Naive thymus-derived CD4-positive, alpha-beta T cell (primary cell): ENCODE measurements at regions not wholly inside any gene's neighbourhood (a gene's known extent, or its start where the extent isn't known, plus 50 kb on each side); places are given as distances from the start of the nearest gene placed in this dataset.
A peak's percentile ranks its signal among the peaks of the same experiment; 100 is the strongest.

Experiments
- ATAC-seq: fragments of 150-1000 bp; cut with Tn5 transposase; 2 replicates; pipeline ENCODE4 v1.10.0; 2021; ENCODE audit warnings: mild to moderate bottlenecking, moderate library complexity
- CTCF ChIA-PET: fragments of 350-600 bp; sonication (Branson Sonifier 250); formaldehyde crosslinking; loops from one replicate; lab custom pipeline; 2021; ENCODE audit warnings: antibody characterized with exemption; lab: Charles Lee
- POLR2A ChIA-PET: fragments of 350-600 bp; sonication (Branson Sonifier 250); formaldehyde crosslinking; loops from one replicate; lab custom pipeline; 2021; ENCODE audit warnings: antibody characterized with exemption, inconsistent platforms; lab: Charles Lee
- DNase-seq, 9 donors: peaks; one replicate each; pipeline versions ENCODE4 v3.0.0 to v3.0.0-alpha.2; 2020 to 2022; ENCODE audit warnings: mixed read lengths in 1 of 9
- H3K27ac ChIP-seq: one replicate; pipeline ENCODE4 v1.7.0; 2013; ENCODE audit warnings: mild to moderate bottlenecking, low read depth, low read length, moderate library complexity
- H3K27me3 ChIP-seq, 2 donors: one replicate each; pipeline ENCODE4 v1.7.0; 2013; ENCODE audit warnings: low read length in 2 of 2, mild to moderate bottlenecking in 2 of 2, moderate library complexity in 2 of 2; ENCODE audit not compliant: control insufficient read depth in 2 of 2, insufficient read depth in 2 of 2
- H3K36me3 ChIP-seq, 3 experiments: 1 replicate in 2 of 3; 2 replicates in 1 of 3; pipeline ENCODE4 v1.7.0; 2013; ENCODE audit warnings: low read length in 3 of 3, mild to moderate bottlenecking in 3 of 3, moderate library complexity in 1 of 3; ENCODE audit not compliant: insufficient read depth in 3 of 3, control insufficient read depth in 2 of 3
- H3K4me1 ChIP-seq, 2 donors: one replicate each; pipeline ENCODE4 v1.7.0; 2013; ENCODE audit warnings: low read length in 2 of 2, mild to moderate bottlenecking in 2 of 2, moderate library complexity in 1 of 2; ENCODE audit not compliant: control insufficient read depth in 2 of 2, insufficient read depth in 2 of 2
- H3K4me3 ChIP-seq: 2 replicates; pipeline ENCODE4 v1.7.0; 2013; ENCODE audit warnings: mild to moderate bottlenecking, low read length
- H3K9me3 ChIP-seq, 3 experiments: 1 replicate in 2 of 3; 2 replicates in 1 of 3; pipeline ENCODE4 v1.7.0; 2013; ENCODE audit warnings: low read length in 3 of 3; ENCODE audit not compliant: control insufficient read depth in 2 of 3
- H3K27ac Mint-ChIP-seq, 9 donors: one replicate each; pipeline ENCODE4 v1.8.0; 2020 to 2022; ENCODE audit warnings: mixed read lengths in 9 of 9, mild to moderate bottlenecking in 8 of 9, moderate library complexity in 5 of 9, inconsistent platforms in 2 of 9
- H3K27me3 Mint-ChIP-seq, 5 donors: one replicate each; pipeline ENCODE4 v1.8.0; 2021 to 2022; ENCODE audit warnings: mixed read lengths in 5 of 5, mild to moderate bottlenecking in 1 of 5
- H3K36me3 Mint-ChIP-seq, 5 donors: one replicate each; pipeline ENCODE4 v1.8.0; 2020 to 2022; ENCODE audit warnings: mixed read lengths in 5 of 5, mild to moderate bottlenecking in 3 of 5, inconsistent platforms in 1 of 5
- H3K4me1 Mint-ChIP-seq, 7 donors: one replicate each; pipeline ENCODE4 v1.8.0; 2020 to 2022; ENCODE audit warnings: mixed read lengths in 7 of 7, mild to moderate bottlenecking in 3 of 7, inconsistent platforms in 1 of 7
- H3K4me3 Mint-ChIP-seq, 10 donors: one replicate each; pipeline ENCODE4 v1.8.0; 2020 to 2022; ENCODE audit warnings: mild to moderate bottlenecking in 10 of 10, mixed read lengths in 10 of 10, moderate library complexity in 6 of 10, inconsistent platforms in 2 of 10
- H3K9me3 Mint-ChIP-seq, 11 donors: one replicate each; pipeline ENCODE4 v1.8.0; 2020 to 2022; ENCODE audit warnings: mixed read lengths in 11 of 11, mild to moderate bottlenecking in 4 of 11, inconsistent platforms in 1 of 11, moderate library complexity in 1 of 11
- intact Hi-C, 2 donors: fragments of 100-400 bp; cut with micrococcal nuclease; formaldehyde crosslinking; loops; one replicate each; pipeline ENCODE4 v1.15.1; 2023

DNA sequence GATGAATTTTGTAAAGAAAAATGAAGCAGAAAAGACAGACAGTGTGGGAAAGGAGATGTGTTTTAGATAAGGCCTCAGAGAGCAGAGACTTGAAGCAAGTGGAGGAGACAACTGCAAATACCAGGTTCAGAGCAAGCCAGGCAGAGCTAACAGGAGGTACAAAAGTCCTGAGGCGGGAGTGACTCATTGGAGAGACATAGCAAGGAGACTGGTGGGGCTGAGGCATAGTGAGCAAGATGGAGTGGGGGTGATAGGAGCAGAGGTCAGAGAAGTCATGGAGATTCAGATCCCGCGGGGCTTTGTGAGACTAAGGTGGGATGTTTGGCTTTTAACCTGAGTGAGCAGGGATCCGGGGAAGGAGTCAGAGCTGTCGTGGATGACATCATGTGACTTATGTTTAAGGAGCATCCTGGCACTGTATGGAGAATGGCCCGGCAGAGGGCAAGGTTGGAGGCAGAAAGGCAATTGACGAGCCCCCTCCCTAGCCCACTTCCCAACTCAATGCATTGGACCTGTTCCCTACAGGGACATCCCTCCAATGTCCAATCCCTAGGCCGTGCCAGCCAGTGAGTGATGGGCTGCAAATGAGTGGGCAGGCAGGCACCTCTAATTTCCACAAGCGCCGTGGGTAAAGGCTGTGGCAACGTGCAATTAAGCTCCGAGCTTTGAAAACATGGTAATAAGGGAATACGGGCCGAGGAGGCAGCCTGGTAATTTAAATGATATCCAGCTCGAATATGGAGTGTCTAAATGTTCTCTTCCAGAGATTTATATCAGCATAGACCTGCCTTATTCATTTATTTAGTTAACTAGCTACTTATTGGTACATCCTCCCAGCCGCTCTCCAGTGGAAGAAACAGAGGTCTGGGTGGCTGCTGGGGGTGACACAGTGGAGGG lies 206.8 kb upstream of the LHX5 start:
- Histone ChIP-seq H3K4me1 (no peaks in the 10 kb centered on the region), H3K27me3 (no peaks in the 10 kb centered on the region), H3K36me3 (no peaks in the 10 kb centered on the region), H3K27ac (no peak overlapping the region), H3K9me3 (no peaks in the 10 kb centered on the region), H3K4me3 (no peak overlapping the region)
- CTCF ChIA-PET, result no interaction called here
- intact Hi-C loops, result no loop called here
- no peaks in the 10 kb centered on the region for H3K36me3 Mint-ChIP-seq
- no peak for ATAC-seq
- H3K4me1 Mint-ChIP-seq, result no peaks in the 10 kb centered on the region
- no peak overlapping the region for H3K27ac Mint-ChIP-seq
- DNase-seq, result no peak
- H3K27me3 Mint-ChIP-seq, result peaks cover 6 to 42% (median 22%) of the 10 kb centered on the region in 5 donors
- H3K4me3 Mint-ChIP-seq, result no peak overlapping the region
- H3K9me3 Mint-ChIP-seq, result peaks cover 0 to 10% (median 1%) of the 10 kb centered on the region in 11 donors
- POLR2A ChIA-PET, result no interaction called here

- Mint-ChIP-seq H3K9me3 (peaks cover 0 to 8% (median 1%) of the 10 kb centered on the region in 11 donors), H3K4me1 (no peaks in the 10 kb centered on the region), H3K36me3 (no peaks in the 10 kb centered on the region), H3K27me3 (peaks cover 7 to 49% (median 22%) of the 10 kb centered on the region in 5 donors), H3K4me3 (no peak overlapping the region), H3K27ac (no peak overlapping the region)
- no peak for ATAC-seq
- intact Hi-C loops, result no loop called here
- Histone ChIP-seq H3K27ac (no peak overlapping the region), H3K4me1 (no peaks in the 10 kb centered on the region), H3K4me3 (no peak overlapping the region), H3K36me3 (no peaks in the 10 kb centered on the region), H3K9me3 (no peaks in the 10 kb centered on the region), H3K27me3 (no peaks in the 10 kb centered on the region)
- ChIA-PET CTCF (no interaction called here), POLR2A (no interaction called here)
- DNase-seq, result no peak
Measured at GRCh38 chr12:113676547-113676946, 204.9 kb upstream of the LHX5 start.

DNA sequence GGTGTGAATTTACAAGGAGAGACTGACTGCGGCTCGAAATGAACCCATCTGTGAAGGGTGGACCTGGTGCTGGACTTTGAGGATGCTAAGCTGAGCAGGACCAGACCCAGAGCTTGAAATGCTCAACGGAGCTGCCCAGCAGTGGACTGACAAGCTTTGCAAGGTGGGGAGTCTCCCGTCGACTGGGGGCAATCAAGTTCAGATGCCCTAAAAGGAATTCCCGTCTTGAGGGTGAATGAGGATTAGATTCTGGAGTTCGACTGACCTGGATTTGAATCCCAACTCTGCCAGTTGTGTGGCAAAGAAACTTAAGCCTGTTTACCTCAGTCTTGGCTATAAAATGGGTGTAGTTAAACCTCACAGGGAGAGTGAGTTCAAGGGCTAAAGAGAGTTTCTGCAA lies 204.4 kb upstream of the LHX5 start:
- H3K27me3 ChIP-seq, result no peaks in the 10 kb centered on the region
- H3K4me1 Mint-ChIP-seq, result no peaks in the 10 kb centered on the region
- H3K4me3 Mint-ChIP-seq, result no peak overlapping the region
- H3K36me3 Mint-ChIP-seq, result no peaks in the 10 kb centered on the region
- intact Hi-C loops, result no loop called here
- no peak for DNase-seq
- H3K36me3 ChIP-seq, result no peaks in the 10 kb centered on the region
- ChIA-PET POLR2A (no interaction called here), CTCF (no interaction called here)
- no peak overlapping the region for H3K27ac ChIP-seq
- H3K4me1 ChIP-seq, result no peaks in the 10 kb centered on the region
- no peak overlapping the region for H3K27ac Mint-ChIP-seq
- H3K9me3 Mint-ChIP-seq, result peaks cover 0 to 8% (median 1%) of the 10 kb centered on the region in 11 donors
- no peak for ATAC-seq
- H3K4me3 ChIP-seq, result no peak overlapping the region
- no peaks in the 10 kb centered on the region for H3K9me3 ChIP-seq
- H3K27me3 Mint-ChIP-seq, result peaks cover 7 to 51% (median 22%) of the 10 kb centered on the region in 5 donors

DNA sequence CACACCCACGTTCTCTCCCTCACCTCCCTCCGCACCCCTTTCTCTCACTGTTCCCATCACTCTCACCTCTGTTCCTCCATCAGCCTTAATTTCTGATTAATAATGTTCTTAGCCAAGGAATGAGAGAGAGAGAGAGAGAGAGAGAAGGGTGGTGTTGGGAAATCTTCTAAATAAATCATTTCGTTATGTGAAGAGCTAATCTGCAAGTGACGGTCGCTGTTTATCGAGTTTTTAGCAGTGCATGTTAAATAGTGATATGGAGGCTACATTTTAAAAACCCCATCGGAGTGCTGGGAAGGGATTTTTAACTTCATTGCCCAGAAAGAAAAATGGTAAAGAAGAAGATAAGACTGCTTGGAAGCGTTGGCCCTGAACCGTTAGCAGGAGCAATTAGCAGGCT lies 203.3 kb upstream of the LHX5 start:
- no peak overlapping the region for H3K27ac ChIP-seq
- Mint-ChIP-seq H3K36me3 (no peaks in the 10 kb centered on the region), H3K27ac (no peak overlapping the region), H3K4me3 (no peak overlapping the region), H3K27me3 (peaks cover 15 to 60% (median 29%) of the 10 kb centered on the region in 5 donors), H3K9me3 (peaks cover 0 to 9% (median 0%) of the 10 kb centered on the region in 11 donors), H3K4me1 (no peaks in the 10 kb centered on the region)
- CTCF ChIA-PET, result no interaction called here
- H3K4me1 ChIP-seq, result no peaks in the 10 kb centered on the region
- H3K36me3 ChIP-seq, result no peaks in the 10 kb centered on the region
- POLR2A ChIA-PET, result no interaction called here
- ATAC-seq (no peak), DNase-seq (no peak)
- H3K9me3 ChIP-seq, result no peaks in the 10 kb centered on the region
- no peak overlapping the region for H3K4me3 ChIP-seq
- no peaks in the 10 kb centered on the region for H3K27me3 ChIP-seq
- intact Hi-C loops, result no loop called here

- no peak for ATAC-seq
- Mint-ChIP-seq H3K4me3 (no peak overlapping the region), H3K9me3 (peaks cover 0 to 9% (median 0%) of the 10 kb centered on the region in 11 donors), H3K36me3 (no peaks in the 10 kb centered on the region), H3K27ac (peak overlapping the region in 1 of 9 donors; percentile 26), H3K27me3 (peaks cover 22 to 64% (median 35%) of the 10 kb centered on the region in 5 donors), H3K4me1 (no peaks in the 10 kb centered on the region)
- H3K9me3 ChIP-seq, result no peaks in the 10 kb centered on the region
- H3K4me3 ChIP-seq, result no peak overlapping the region
- ChIA-PET POLR2A (no interaction called here), CTCF (no interaction called here)
- H3K27ac ChIP-seq, result no peak overlapping the region
- H3K27me3 ChIP-seq, result no peaks in the 10 kb centered on the region
- no peaks in the 10 kb centered on the region for H3K36me3 ChIP-seq
- H3K4me1 ChIP-seq, result no peaks in the 10 kb centered on the region
- DNase-seq, result no peak
- intact Hi-C loops, result no loop called here
Measured at GRCh38 chr12:113674302-113674701, 202.6 kb upstream of the LHX5 start.

- H3K4me1 Mint-ChIP-seq, result no peaks in the 10 kb centered on the region
- peaks cover 0 to 9% (median 0%) of the 10 kb centered on the region in 11 donors for H3K9me3 Mint-ChIP-seq
- DNase-seq (no peak), ATAC-seq (no peak)
- no peak overlapping the region for H3K27ac Mint-ChIP-seq
- Histone ChIP-seq H3K36me3 (no peaks in the 10 kb centered on the region), H3K4me1 (no peaks in the 10 kb centered on the region), H3K27me3 (no peaks in the 10 kb centered on the region), H3K4me3 (no peak overlapping the region), H3K9me3 (no peaks in the 10 kb centered on the region), H3K27ac (no peak overlapping the region)
- POLR2A ChIA-PET, result no interaction called here
- no peak overlapping the region for H3K4me3 Mint-ChIP-seq
- H3K27me3 Mint-ChIP-seq, result peaks cover 22 to 58% (median 35%) of the 10 kb centered on the region in 5 donors
- no peaks in the 10 kb centered on the region for H3K36me3 Mint-ChIP-seq
- CTCF ChIA-PET, result no interaction called here
- intact Hi-C loops, result no loop called here
Measured at GRCh38 chr12:113673458-113674238, 202.0 kb upstream of the LHX5 start.
